GM20431 (cell line): ENCODE measurements at regions not wholly inside any gene's neighbourhood (a gene's known extent, or its start where the extent isn't known, plus 50 kb on each side); places are given as distances from the start of the nearest gene placed in this dataset.
"Not testable (repeated sequence)": the region's sequence is repeated elsewhere in the genome, so short reads cannot be mapped to it uniquely, and the experiment has no call there.

Experiments
- in situ Hi-C: fragments of 300-500 bp; cut with MseI, MboI; formaldehyde crosslinking; loops from one replicate; pipeline ENCODE4 v1.15.0; 2020; ENCODE audit warnings: low sequenced_read_pairs; ENCODE audit not compliant: unreplicated experiment

DNA sequence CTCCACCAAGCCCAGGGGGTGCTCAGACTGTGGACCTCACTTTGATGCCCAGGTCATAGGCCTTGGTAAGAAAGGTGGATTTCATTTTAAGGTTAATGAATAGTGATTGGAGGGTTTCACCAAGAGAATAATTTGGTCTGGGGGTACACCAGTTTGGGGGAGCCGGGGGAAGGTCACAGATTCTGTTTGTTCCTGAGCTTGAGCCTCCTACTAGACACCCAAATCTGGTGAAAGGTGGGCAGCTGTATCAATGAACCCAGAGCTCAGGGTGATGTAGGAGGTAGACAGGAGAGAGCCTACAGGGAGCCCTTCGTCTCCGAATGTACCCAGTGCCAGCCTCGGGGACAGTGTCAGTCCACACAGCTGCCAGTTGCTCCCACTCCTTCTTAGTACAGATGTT is 63.7 kb upstream of the ATP12A start:
- in situ Hi-C loops = no loop called here

DNA sequence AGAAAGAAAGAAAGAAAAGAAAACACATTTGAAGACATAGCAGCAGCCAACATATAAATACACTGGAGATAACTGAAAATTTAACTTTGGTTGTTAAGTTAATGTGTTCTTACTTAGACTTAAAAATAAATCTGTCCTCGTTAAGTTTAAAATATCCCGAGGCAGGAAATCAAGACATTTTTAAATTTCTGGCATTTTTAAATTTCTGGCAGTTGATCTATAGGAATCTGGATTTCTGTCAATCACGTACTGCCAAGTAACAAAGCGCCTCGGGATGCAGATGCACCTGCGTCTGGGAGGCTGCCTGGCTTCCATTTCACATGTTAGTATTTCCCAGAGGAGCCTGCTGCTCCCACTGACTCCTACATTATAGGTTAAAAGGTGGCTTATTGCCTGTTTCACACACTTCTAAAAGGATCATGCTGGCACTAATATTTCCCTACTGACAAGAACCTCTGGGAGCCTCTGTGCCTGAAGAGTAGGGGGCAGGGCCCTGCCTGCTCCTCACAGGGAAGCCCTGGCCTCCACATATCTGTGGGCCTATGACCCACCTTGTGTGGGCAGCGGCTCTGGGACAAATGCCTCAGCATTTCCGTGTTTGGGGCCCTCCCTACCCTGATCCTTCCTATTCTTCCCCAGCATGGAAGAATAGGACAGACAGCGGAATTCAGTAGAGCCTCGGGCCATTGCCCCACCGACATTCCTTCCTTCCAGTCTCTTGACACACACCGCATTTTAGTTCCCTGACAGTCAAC is 62.8 kb upstream of the ATP12A start:
- in situ Hi-C loops = no loop called here

GRCh38 chr13:24618011-24618955 is 61.9 kb upstream of the ATP12A start:
- in situ Hi-C loops = no loop called here

GRCh38 chr13:24619282-24619681 is 60.9 kb upstream of the ATP12A start:
- in situ Hi-C loops = no loop called here

- in situ Hi-C loops = not testable (repeated sequence)
Measured at GRCh38 chr13:24622481-24623148, 57.6 kb upstream of the ATP12A start.

DNA sequence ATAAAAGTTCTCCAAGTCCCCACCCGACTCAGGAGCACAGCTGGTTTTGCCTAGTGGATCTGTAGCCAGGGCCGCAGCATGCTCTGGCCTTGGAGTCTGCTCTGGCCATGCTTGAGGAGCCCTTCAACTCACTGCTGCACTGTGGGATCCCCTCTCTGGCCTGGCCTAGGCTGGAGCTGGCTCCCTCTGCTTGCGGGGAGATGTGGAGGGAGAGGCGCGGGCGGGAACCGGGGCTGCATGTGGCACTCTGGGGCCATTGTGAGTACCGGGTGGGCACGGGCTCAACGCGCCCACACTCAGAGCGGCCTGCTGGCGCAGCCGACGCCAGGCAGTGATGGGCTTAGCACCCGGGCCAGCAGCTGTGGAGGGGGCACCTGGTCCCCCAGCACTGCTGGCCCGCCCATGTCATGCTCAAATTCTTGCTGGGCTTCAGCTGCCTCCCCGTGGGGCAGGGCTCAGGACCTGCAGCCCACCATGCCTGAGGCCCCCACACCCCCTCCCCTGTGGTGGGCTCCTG is 57.0 kb upstream of the ATP12A start:
- in situ Hi-C loops = no loop called here

GRCh38 chr13:24624363-24624762 is 55.8 kb upstream of the ATP12A start:
- in situ Hi-C loops = no loop called here

DNA sequence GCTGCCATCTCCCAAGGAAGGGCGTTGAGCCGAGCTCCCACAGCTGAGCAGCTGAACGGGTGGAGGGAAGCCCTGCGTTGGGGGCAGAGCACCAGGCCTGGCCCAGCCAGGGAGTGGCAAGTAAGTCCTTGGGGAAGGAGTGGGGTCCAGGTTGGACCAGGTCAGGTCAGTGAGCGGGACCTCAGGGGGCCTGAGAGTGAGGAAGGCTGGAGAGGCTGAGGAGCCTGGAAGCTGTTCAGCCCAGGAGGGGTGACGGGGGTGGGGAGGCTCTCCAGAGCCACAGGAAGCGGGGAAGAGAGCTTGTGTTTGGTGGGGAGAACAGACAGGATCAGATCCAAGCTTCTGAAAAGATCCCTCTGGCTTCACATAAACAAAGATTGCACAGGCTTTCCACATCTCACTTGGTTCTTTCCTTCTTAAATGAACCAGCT is 55.4 kb upstream of the ATP12A start:
- in situ Hi-C loops = no loop called here

DNA sequence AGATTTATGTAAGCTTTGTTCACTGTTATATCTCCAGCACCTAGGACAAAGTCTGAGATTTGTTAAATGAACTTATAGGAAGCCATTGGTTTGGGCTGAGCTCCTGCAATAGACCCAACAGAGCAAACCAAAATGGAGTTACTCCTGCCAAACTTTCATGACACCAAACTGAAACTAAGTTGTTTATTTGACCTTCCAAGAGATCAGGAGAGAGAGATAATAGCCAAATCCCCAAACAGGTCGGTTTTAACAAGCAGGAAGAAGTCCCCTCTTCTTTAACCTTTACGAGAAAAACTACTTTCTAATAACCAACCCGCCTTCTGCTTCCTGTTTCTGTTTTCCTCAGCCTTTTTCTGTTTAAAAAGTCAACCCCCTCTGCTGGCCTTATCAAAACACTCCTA is 54.9 kb upstream of the ATP12A start:
- in situ Hi-C loops = no loop called here

DNA sequence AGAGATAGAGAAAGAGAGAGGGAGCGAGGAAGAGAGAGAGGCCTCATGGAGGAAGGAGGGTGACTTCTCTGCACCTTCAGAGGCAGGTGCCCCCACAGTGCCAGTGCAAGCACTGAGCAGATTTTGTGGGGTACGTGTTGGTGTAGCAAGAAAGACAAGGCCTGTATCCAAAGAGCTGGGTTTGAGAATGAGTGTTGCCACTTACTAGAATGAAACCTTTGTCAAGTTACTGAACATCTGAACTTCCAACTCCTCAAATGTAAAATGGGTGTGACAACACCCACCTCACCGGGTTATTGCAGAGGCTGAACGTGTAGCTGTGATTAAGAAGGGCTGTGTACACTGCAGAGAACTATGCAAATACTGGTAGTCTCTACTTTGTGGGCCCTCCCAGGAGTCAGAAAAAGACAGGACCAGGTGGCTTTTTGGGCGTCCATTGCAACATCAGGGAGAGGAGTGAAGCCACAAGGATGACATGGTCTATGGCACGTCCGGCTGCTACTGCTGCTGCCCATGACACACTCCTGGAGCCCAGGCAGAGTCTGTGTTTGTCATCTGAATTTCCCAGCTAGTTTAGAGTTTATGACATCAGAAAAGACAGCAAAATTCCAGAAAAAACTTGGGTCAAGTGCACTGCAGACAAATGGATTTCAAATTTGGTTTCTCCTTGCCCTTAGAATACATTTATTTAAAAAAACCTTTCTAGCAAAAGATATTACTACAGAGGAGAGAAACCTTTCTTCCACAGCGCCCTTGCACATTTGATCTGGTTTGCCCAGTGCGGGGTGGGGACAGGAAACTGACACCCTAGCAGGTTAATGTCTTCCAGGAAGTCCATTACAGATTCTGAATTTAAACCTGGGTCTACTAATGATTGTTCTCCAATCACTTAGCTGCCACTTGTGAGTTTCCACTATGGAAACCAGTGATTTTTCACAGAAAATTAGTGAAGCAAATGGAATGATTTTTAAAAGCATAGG is 54.0 kb upstream of the ATP12A start:
- in situ Hi-C loops = no loop called here

DNA sequence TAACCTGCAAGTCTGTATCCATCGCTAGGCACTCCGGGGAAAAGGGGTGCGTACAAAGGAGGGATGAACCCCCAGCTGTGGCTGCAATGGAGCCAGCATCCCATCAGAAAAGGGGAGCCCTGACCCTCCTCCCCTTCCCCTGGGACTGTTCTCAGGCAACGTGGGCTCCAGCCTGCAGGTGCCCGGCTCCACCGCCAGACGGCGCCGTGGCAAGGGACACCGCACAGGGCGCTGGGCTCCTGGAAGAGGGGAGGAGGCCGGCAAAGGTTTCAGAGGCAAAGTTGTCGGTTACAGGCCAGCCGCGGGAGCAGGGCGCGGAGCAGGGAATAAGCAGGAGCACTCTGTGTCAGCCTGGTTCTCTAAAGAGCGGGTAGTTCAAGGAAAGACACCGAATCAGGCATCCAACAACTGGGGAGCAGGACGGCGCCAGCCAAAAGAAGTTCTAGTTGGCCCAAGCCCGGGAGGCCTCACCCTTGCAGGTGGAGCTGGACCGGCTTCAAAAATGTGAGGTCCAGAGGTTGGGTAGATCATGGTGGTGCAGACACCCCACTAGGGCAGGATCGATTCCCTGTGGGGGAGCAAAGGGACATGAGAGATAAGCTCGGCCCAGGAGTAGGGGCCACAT is 53.0 kb upstream of the ATP12A start:
- in situ Hi-C loops = no loop called here

GRCh38 chr13:24627946-24628345 is 52.3 kb upstream of the ATP12A start:
- in situ Hi-C loops = no loop called here

- in situ Hi-C loops = no loop called here
Measured at GRCh38 chr13:24629320-24629719, 50.9 kb upstream of the ATP12A start.

DNA sequence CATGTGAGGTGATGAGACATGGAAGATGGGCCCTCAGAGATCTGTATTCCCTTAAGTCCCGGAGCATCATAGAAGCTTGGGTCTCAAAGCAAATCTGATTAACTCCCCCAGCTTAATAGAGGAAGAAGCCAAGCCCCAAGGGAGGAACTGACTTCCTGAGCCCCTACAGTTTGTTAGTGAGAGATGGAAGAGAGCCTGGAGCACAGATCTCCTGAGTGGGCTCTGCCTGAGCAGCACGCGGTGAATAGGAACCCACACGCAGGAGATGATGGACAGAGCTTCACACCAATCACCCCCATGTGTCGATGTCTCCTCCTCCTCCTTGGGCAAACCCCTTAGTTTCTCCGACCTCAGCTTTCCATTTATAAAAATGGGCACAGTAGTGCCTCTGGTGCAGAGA is 50.1 kb upstream of the ATP12A start:
- in situ Hi-C loops = no loop called here
